HepG2 (cell line): ENCODE measurements at regions not wholly inside any gene's neighbourhood (a gene's known extent, or its start where the extent isn't known, plus 50 kb on each side); places are given as distances from the start of the nearest gene placed in this dataset.
A peak's percentile ranks its signal among the peaks of the same experiment; 100 is the strongest.

Experiments
- ATAC-seq: fragments of 200-7000 bp; cut with Tn5 transposase; 3 replicates; pipeline ENCODE4 v1.9.1; 2020; ENCODE audit warnings: mild to moderate bottlenecking, moderate library complexity
- BruUV-seq: library from RNA; stranded (reverse); fragments of 400-500 nt; replicated peaks from 2 replicates; lab custom pipeline; 2021; lab: Mats Ljungman, UMichigan
- CTCF ChIA-PET: fragments of 300-600 bp; formaldehyde crosslinking; extraction: SDS; loops from one replicate; lab custom pipeline; 2021; ENCODE audit warnings: low total read pairs, inconsistent platforms, low intra/inter-chr PET ratio; lab: Yijun Ruan, JAX
- POLR2A ChIA-PET: fragments of 350-600 bp; sonication (Branson Sonifier 250); formaldehyde crosslinking; loops from one replicate; lab custom pipeline; 2020; ENCODE audit warnings: antibody characterized with exemption, inconsistent platforms; lab: Yijun Ruan, JAX
- DNase-seq: peaks from one replicate; pipeline ENCODE4 v3.0.0-alpha.2; 2015; ENCODE audit warnings: low spot score
- FAIRE-seq: peaks from 3 replicates; lab custom pipeline; 2011; peaks lifted over from hg19 to GRCh38; lab: Jason Lieb, UNC
- H2AFZ ChIP-seq: one replicate; pipeline ENCODE4 v1.6.1; 2011; ENCODE audit warnings: low read length, inconsistent platforms
- H3K27ac ChIP-seq: fragments of 300-600 bp; 3 replicates; pipeline ENCODE4 v1.8.0; 2011; ENCODE audit warnings: mixed run types, mild to moderate bottlenecking, mixed read lengths, low read length, inconsistent platforms; ENCODE audit not compliant: insufficient read depth; ENCODE audit errors: extremely low read length
- H3K27me3 ChIP-seq, 2 experiments: fragments of 200-600 bp in 1 of 2; 2 replicates in 1 of 2; 3 replicates in 1 of 2; pipeline versions ENCODE4 v1.6.0 to v1.8.0; 2011; ENCODE audit warnings: low read length in 2 of 2, mild to moderate bottlenecking in 2 of 2, moderate library complexity in 2 of 2, inconsistent platforms in 1 of 2; ENCODE audit not compliant: insufficient read depth in 2 of 2, control insufficient read depth in 1 of 2
- H3K36me3 ChIP-seq, 2 experiments: fragments of 200-600 bp in 1 of 2; replicated peaks in 1 of 2; 2 replicates in 1 of 2; 3 replicates in 1 of 2; pipeline versions ENCODE4 v1.5.1 to v1.8.0; 2011; ENCODE audit warnings: low read length in 2 of 2, inconsistent platforms in 1 of 2; ENCODE audit not compliant: insufficient read depth in 2 of 2, control insufficient read depth in 1 of 2
- H3K4me1 ChIP-seq: 2 replicates; pipeline ENCODE4 v1.5.1; 2012; ENCODE audit warnings: low read length, inconsistent platforms; ENCODE audit not compliant: insufficient read depth
- H3K4me2 ChIP-seq: 2 replicates; pipeline ENCODE4 v1.6.0; 2011; ENCODE audit warnings: low read depth, low read length, inconsistent platforms
- H3K4me3 ChIP-seq, 3 experiments: fragments of 200-600 bp in 1 of 3; sonication (generic), shearing (Covaris generic) in 1 of 3; replicated peaks in 1 of 3; 2 replicates each; pipeline ENCODE4 v1.5.1; 2011 to 2016; ENCODE audit warnings: low read length in 3 of 3, inconsistent platforms in 2 of 3, low read depth in 2 of 3, mild to moderate bottlenecking in 2 of 3, control low read depth in 1 of 3, mixed read lengths in 1 of 3; ENCODE audit not compliant: insufficient read depth in 1 of 3
- H3K79me2 ChIP-seq: one replicate; pipeline ENCODE4 v1.6.1; 2011; ENCODE audit warnings: low read length, inconsistent platforms; ENCODE audit not compliant: insufficient read depth
- H3K9ac ChIP-seq: 2 replicates; pipeline ENCODE4 v1.6.0; 2011; ENCODE audit warnings: mild to moderate bottlenecking, low read depth, low read length, inconsistent platforms; ENCODE audit not compliant: insufficient read depth
- H3K9me3 ChIP-seq: 2 replicates; pipeline ENCODE4 v1.5.1; 2012; ENCODE audit warnings: mild to moderate bottlenecking, low read length
- H4K20me1 ChIP-seq: 2 replicates; pipeline ENCODE4 v1.6.0; 2011; ENCODE audit warnings: inconsistent platforms, mild to moderate bottlenecking, low read length, moderate library complexity; ENCODE audit not compliant: insufficient read depth
- HNF4A ChIP-seq: sonication (generic); formaldehyde crosslinking; IDR thresholded peaks from 2 replicates; pipeline ENCODE4 v1.4.0; 2020; ENCODE audit warnings: missing genetic modification reagents
- PHF21A ChIP-seq: sonication (generic); formaldehyde crosslinking; IDR thresholded peaks from 2 replicates; pipeline ENCODE4 v1.5.0; 2020; ENCODE audit warnings: mild to moderate bottlenecking, missing genetic modification reagents
- WGBS: methylation state at CpG from one replicate; pipeline ENCODE4 v1.1.6; 2017; ENCODE audit warnings: low lambda C conversion rate; 5-methylcytosine and 5-hydroxymethylcytosine counted together
- in situ Hi-C: cut with HindIII; loops from 2 replicates; pipeline ENCODE4 v1.10.0; 2017; ENCODE audit warnings: low pct_unique_long_range_greater_than_20kb; ENCODE audit not compliant: extremely low pct_ligation_motif_present
- intact Hi-C: fragments of 100-400 bp; cut with micrococcal nuclease; formaldehyde crosslinking; loops from one replicate; pipeline ENCODE4 v1.10.0; 2022; ENCODE audit not compliant: unreplicated experiment
- TF ChIP-seq, protein P1 (sequence below): sonication (generic); formaldehyde crosslinking; conservative IDR thresholded peaks from 2 replicates; pipeline ENCODE4 v1.4.0; 2020; ENCODE audit warnings: mild to moderate bottlenecking, missing genetic modification reagents, moderate library complexity
- TF ChIP-seq, protein P2 (sequence below): IDR thresholded peaks from 2 replicates; pipeline ENCODE4 v1.4.0; 2020; ENCODE audit warnings: mild to moderate bottlenecking, missing genetic modification reagents

DNA sequence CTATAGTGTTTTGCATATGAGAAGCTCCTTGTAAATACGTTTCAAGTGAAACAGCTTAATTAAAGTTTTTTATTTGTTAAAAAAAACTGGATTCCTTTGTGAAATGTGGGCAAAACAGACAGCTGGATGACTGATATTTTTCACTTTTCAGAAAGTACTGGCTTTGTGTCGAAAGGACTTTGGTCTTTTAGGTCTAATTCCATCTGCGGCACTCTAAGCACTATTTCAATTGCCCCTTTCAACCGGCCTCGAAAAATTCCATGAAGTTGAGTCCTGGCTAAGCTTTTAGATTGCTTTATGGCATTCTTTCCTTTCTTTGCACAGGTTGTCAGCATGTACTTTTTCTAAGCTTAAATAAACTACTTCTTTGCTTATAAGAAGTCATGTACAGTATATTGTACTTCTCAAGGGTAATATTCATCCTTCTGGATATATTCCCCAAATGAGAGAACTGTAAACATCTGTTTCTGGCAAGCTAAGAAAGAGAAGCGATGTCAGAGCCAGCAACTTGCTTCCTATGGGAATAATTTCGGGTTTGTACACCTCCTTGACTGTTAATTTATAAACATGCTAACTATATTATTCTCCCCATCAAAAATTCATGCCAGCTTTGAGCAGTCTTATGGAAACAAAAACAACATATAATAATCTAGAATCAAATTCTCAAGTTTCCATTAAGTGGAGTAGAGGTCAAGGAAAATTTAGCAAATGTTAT, 611.3 kb downstream of the ETNK1 start:
- no peak overlapping the region for H3K27ac ChIP-seq
- CTCF ChIA-PET: no interaction called here
- no peaks in the 10 kb centered on the region for H3K9me3 ChIP-seq
- DNase-seq (peak; percentile 53), FAIRE-seq (no peak), ATAC-seq (peak; percentile 64)
- no peaks in the 10 kb centered on the region for H4K20me1 ChIP-seq
- H3K4me1 ChIP-seq: peaks cover 20% of the 10 kb centered on the region
- no peaks in the 10 kb centered on the region for H3K79me2 ChIP-seq
- no peak overlapping the region for H2AFZ ChIP-seq
- H3K4me2 ChIP-seq: 0 out of 2 replicates have a peak overlapping the region, but pooled peaks have one; percentile 30
- no peak overlapping the region for H3K9ac ChIP-seq
- intact Hi-C loops (no loop called here), in situ Hi-C loops (no loop called here)
- POLR2A ChIA-PET: no interaction called here
- WGBS: 14% methylated on average over 7 of the region's 7 CpGs
- no TSS peak for BruUV-seq
- H3K36me3 ChIP-seq: no peaks in the 10 kb centered on the region
- TF ChIP-seq, protein P1, sequence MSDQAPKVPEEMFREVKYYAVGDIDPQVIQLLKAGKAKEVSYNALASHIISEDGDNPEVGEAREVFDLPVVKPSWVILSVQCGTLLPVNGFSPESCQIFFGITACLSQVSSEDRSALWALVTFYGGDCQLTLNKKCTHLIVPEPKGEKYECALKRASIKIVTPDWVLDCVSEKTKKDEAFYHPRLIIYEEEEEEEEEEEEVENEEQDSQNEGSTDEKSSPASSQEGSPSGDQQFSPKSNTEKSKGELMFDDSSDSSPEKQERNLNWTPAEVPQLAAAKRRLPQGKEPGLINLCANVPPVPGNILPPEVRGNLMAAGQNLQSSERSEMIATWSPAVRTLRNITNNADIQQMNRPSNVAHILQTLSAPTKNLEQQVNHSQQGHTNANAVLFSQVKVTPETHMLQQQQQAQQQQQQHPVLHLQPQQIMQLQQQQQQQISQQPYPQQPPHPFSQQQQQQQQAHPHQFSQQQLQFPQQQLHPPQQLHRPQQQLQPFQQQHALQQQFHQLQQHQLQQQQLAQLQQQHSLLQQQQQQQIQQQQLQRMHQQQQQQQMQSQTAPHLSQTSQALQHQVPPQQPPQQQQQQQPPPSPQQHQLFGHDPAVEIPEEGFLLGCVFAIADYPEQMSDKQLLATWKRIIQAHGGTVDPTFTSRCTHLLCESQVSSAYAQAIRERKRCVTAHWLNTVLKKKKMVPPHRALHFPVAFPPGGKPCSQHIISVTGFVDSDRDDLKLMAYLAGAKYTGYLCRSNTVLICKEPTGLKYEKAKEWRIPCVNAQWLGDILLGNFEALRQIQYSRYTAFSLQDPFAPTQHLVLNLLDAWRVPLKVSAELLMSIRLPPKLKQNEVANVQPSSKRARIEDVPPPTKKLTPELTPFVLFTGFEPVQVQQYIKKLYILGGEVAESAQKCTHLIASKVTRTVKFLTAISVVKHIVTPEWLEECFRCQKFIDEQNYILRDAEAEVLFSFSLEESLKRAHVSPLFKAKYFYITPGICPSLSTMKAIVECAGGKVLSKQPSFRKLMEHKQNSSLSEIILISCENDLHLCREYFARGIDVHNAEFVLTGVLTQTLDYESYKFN (CRISPR knock-in tag): 0 out of 2 replicates have a peak, but pooled peaks have one; percentile 47
- TF ChIP-seq, protein P2, sequence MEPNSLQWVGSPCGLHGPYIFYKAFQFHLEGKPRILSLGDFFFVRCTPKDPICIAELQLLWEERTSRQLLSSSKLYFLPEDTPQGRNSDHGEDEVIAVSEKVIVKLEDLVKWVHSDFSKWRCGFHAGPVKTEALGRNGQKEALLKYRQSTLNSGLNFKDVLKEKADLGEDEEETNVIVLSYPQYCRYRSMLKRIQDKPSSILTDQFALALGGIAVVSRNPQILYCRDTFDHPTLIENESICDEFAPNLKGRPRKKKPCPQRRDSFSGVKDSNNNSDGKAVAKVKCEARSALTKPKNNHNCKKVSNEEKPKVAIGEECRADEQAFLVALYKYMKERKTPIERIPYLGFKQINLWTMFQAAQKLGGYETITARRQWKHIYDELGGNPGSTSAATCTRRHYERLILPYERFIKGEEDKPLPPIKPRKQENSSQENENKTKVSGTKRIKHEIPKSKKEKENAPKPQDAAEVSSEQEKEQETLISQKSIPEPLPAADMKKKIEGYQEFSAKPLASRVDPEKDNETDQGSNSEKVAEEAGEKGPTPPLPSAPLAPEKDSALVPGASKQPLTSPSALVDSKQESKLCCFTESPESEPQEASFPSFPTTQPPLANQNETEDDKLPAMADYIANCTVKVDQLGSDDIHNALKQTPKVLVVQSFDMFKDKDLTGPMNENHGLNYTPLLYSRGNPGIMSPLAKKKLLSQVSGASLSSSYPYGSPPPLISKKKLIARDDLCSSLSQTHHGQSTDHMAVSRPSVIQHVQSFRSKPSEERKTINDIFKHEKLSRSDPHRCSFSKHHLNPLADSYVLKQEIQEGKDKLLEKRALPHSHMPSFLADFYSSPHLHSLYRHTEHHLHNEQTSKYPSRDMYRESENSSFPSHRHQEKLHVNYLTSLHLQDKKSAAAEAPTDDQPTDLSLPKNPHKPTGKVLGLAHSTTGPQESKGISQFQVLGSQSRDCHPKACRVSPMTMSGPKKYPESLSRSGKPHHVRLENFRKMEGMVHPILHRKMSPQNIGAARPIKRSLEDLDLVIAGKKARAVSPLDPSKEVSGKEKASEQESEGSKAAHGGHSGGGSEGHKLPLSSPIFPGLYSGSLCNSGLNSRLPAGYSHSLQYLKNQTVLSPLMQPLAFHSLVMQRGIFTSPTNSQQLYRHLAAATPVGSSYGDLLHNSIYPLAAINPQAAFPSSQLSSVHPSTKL (CRISPR knock-in tag): peak; percentile 38; the same call in 1 of the 2 replicates
- TF ChIP-seq HNF4A (CRISPR knock-in tag) (peak; percentile 66), PHF21A (CRISPR knock-in tag) (no peak)
- no peaks in the 10 kb centered on the region for H3K27me3 ChIP-seq
- no peak overlapping the region; a peak in 1 of 6 replicates for H3K4me3 ChIP-seq
